Neural progenitor cell (in vitro differentiated cells): ENCODE measurements at regions not wholly inside any gene's neighbourhood (a gene's known extent, or its start where the extent isn't known, plus 50 kb on each side); places are given as distances from the start of the nearest gene placed in this dataset.

Experiments used
- CTCF ChIP-seq: fragments of 200-600 bp; sonication (generic); IDR thresholded peaks from 2 replicates; pipeline ENCODE4 v1.5.1; 2017; ENCODE audit warnings: antibody characterized with exemption, mild to moderate bottlenecking
- EZH2 ChIP-seq: fragments of 200-600 bp; sonication (generic); IDR thresholded peaks from 2 replicates; pipeline ENCODE4 v1.6.1; 2017; ENCODE audit warnings: antibody characterized with exemption, mild to moderate bottlenecking, moderate library complexity
- EZH2phosphoT487 ChIP-seq: fragments of 200-600 bp; sonication (generic); IDR thresholded peaks from 2 replicates; pipeline ENCODE4 v1.6.1; 2017; ENCODE audit warnings: antibody characterized with exemption

- TF ChIP-seq EZH2phosphoT487 = no peak
- TF ChIP-seq CTCF = no peak
- TF ChIP-seq EZH2 = no peak
These were observed 221.2 kb upstream of the ADAMTS9 start for GRCh38 chr3:64909011-64909410.
